ENCODE measurements at regions not wholly inside any gene's neighbourhood (a gene's known extent, or its start where the extent isn't known, plus 50 kb on each side); places are given as distances from the start of the nearest gene placed in this dataset.

- TF ChIP-seq CTCF (IDR thresholded peaks at IDR 0.05) = no peak
- Mint-ChIP-seq H3K27ac (ENCODE audit: unreplicated experiment) (no peak overlapping the region), H3K27me3 (ENCODE audit: low read depth) (peaks cover 3% of the 10 kb centered on the region), H3K4me1 (ENCODE audit: low read depth) (no peaks in the 10 kb centered on the region), H3K4me3 (ENCODE audit: unreplicated experiment) (no peak overlapping the region), H3K9me3 (ENCODE audit: low read depth) (no peaks in the 10 kb centered on the region), H3K36me3 (ENCODE audit: low read depth) (no peaks in the 10 kb centered on the region)
- DNase-seq (ENCODE audit: low spot score) = no peak
Measured at GRCh38 chr11:91823252-91823830, 401.3 kb upstream of the FAT3 start.

GRCh38 chr11:91822805-91823204 lies 401.8 kb upstream of the FAT3 start:
- H3K27ac Mint-ChIP-seq (ENCODE audit: unreplicated experiment) = no peak overlapping the region
- no peaks in the 10 kb centered on the region for H3K4me1 Mint-ChIP-seq (ENCODE audit: low read depth)
- DNase-seq (ENCODE audit: low spot score) = no peak
- no peak overlapping the region for H3K4me3 Mint-ChIP-seq (ENCODE audit: unreplicated experiment)
- no peaks in the 10 kb centered on the region for H3K36me3 Mint-ChIP-seq (ENCODE audit: low read depth)
- TF ChIP-seq CTCF (IDR thresholded peaks at IDR 0.05) = no peak
- peaks cover 3% of the 10 kb centered on the region for H3K27me3 Mint-ChIP-seq (ENCODE audit: low read depth)
- H3K9me3 Mint-ChIP-seq (ENCODE audit: low read depth) = no peaks in the 10 kb centered on the region

- no peak for TF ChIP-seq CTCF (IDR thresholded peaks at IDR 0.05)
- no peak for DNase-seq (ENCODE audit: low spot score)
- Mint-ChIP-seq H3K27me3 (ENCODE audit: low read depth) (no peaks in the 10 kb centered on the region), H3K9me3 (ENCODE audit: low read depth) (no peaks in the 10 kb centered on the region), H3K4me3 (ENCODE audit: unreplicated experiment) (no peak overlapping the region), H3K36me3 (ENCODE audit: low read depth) (no peaks in the 10 kb centered on the region), H3K27ac (ENCODE audit: unreplicated experiment) (no peak overlapping the region), H3K4me1 (ENCODE audit: low read depth) (no peaks in the 10 kb centered on the region)
Measured at GRCh38 chr11:91820709-91821108, 403.9 kb upstream of the FAT3 start.

- H3K36me3 Mint-ChIP-seq (ENCODE audit: low read depth) = no peaks in the 10 kb centered on the region
- no peaks in the 10 kb centered on the region for H3K9me3 Mint-ChIP-seq (ENCODE audit: low read depth)
- H3K27ac Mint-ChIP-seq (ENCODE audit: unreplicated experiment) = no peak overlapping the region
Measured at GRCh38 chr11:91819777-91820176, 404.8 kb upstream of the FAT3 start.

GRCh38 chr11:91819195-91819594 lies 405.4 kb upstream of the FAT3 start:
- TF ChIP-seq CTCF (IDR thresholded peaks at IDR 0.05) = no peak
- no peak overlapping the region for H3K27ac Mint-ChIP-seq (ENCODE audit: unreplicated experiment)
- H3K27me3 Mint-ChIP-seq (ENCODE audit: low read depth) = no peaks in the 10 kb centered on the region
- H3K9me3 Mint-ChIP-seq (ENCODE audit: low read depth) = no peaks in the 10 kb centered on the region
- DNase-seq (ENCODE audit: low spot score) = no peak
- no peak overlapping the region for H3K4me3 Mint-ChIP-seq (ENCODE audit: unreplicated experiment)
- H3K36me3 Mint-ChIP-seq (ENCODE audit: low read depth) = no peaks in the 10 kb centered on the region
- H3K4me1 Mint-ChIP-seq (ENCODE audit: low read depth) = no peaks in the 10 kb centered on the region

More at GRCh38 chr11:91819777-91820176, 404.8 kb upstream of the FAT3 start:
- no peak for TF ChIP-seq CTCF (IDR thresholded peaks at IDR 0.05)
- DNase-seq (ENCODE audit: low spot score) = no peak
- H3K27me3 Mint-ChIP-seq (ENCODE audit: low read depth) = no peaks in the 10 kb centered on the region
- H3K4me1 Mint-ChIP-seq (ENCODE audit: low read depth) = no peaks in the 10 kb centered on the region
- no peak overlapping the region for H3K4me3 Mint-ChIP-seq (ENCODE audit: unreplicated experiment)

Measured in chondrocyte (in vitro differentiated cells).